Mononuclear cell (primary cell): ENCODE measurements at regions not wholly inside any gene's neighbourhood (a gene's known extent, or its start where the extent isn't known, plus 50 kb on each side); places are given as distances from the start of the nearest gene placed in this dataset.

Experiments used
- H3K27me3 ChIP-seq: 2 replicates; pipeline ENCODE4 v1.6.0; 2011; ENCODE audit warnings: low read length, control low read depth; ENCODE audit not compliant: insufficient read depth
- H3K4me1 ChIP-seq: 2 replicates; pipeline ENCODE4 v1.5.1; 2011; ENCODE audit warnings: mild to moderate bottlenecking, low read length, control low read depth; ENCODE audit not compliant: insufficient read depth
- H3K4me3 ChIP-seq: 2 replicates; pipeline ENCODE4 v1.5.1; 2011; ENCODE audit warnings: mild to moderate bottlenecking, low read length, moderate library complexity
- H3K9me3 ChIP-seq: 2 replicates; pipeline ENCODE4 v1.5.1; 2011; ENCODE audit warnings: low read depth, mild to moderate bottlenecking, control low read depth, low read length

- H3K9me3 ChIP-seq: no peaks in the 10 kb centered on the region
- no peak overlapping the region for H3K4me3 ChIP-seq
- peaks cover 36% of the 10 kb centered on the region for H3K4me1 ChIP-seq
- H3K27me3 ChIP-seq: peaks cover 15% of the 10 kb centered on the region
These were observed 96.2 kb upstream of the SIRPA start for GRCh38 chr20:1798982-1799381.

GRCh38 chr20:1793821-1794220 lies 101.4 kb upstream of the SIRPA start:
- H3K4me1 ChIP-seq: no peaks in the 10 kb centered on the region
- H3K4me3 ChIP-seq: no peak overlapping the region
- peaks cover 35% of the 10 kb centered on the region for H3K27me3 ChIP-seq
- no peaks in the 10 kb centered on the region for H3K9me3 ChIP-seq

- Histone ChIP-seq H3K9me3 (no peaks in the 10 kb centered on the region), H3K4me3 (no peak overlapping the region), H3K4me1 (no peaks in the 10 kb centered on the region), H3K27me3 (peaks cover 47% of the 10 kb centered on the region)
These were observed 102.9 kb upstream of the SIRPA start for GRCh38 chr20:1792274-1792673.

GRCh38 chr20:1790386-1790785 lies 104.8 kb upstream of the SIRPA start:
- H3K4me1 ChIP-seq: peaks cover 11% of the 10 kb centered on the region
- H3K27me3 ChIP-seq: peaks cover 57% of the 10 kb centered on the region

GRCh38 chr20:1788044-1788443 lies 107.2 kb upstream of the SIRPA start:
- H3K9me3 ChIP-seq: no peaks in the 10 kb centered on the region
- peaks cover 16% of the 10 kb centered on the region for H3K4me1 ChIP-seq
- peaks cover 47% of the 10 kb centered on the region for H3K27me3 ChIP-seq
- no peak overlapping the region for H3K4me3 ChIP-seq

More at GRCh38 chr20:1790386-1790785, 104.8 kb upstream of the SIRPA start:
- Histone ChIP-seq H3K9me3 (no peaks in the 10 kb centered on the region), H3K4me3 (no peak overlapping the region)

GRCh38 chr20:1786486-1786885 lies 108.7 kb upstream of the SIRPA start:
- Histone ChIP-seq H3K4me1 (peaks cover 16% of the 10 kb centered on the region), H3K4me3 (no peak overlapping the region), H3K9me3 (no peaks in the 10 kb centered on the region), H3K27me3 (peaks cover 42% of the 10 kb centered on the region)

GRCh38 chr20:1784586-1784985 lies 110.6 kb upstream of the SIRPA start:
- Histone ChIP-seq H3K27me3 (peaks cover 34% of the 10 kb centered on the region), H3K4me3 (no peak overlapping the region), H3K9me3 (no peaks in the 10 kb centered on the region), H3K4me1 (peaks cover 16% of the 10 kb centered on the region)

- Histone ChIP-seq H3K4me3 (no peak overlapping the region), H3K4me1 (peaks cover 16% of the 10 kb centered on the region), H3K27me3 (peaks cover 28% of the 10 kb centered on the region)
These were observed 112.0 kb upstream of the SIRPA start for GRCh38 chr20:1783245-1783644.

GRCh38 chr20:1782181-1782580 lies 113.0 kb upstream of the SIRPA start:
- H3K27me3 ChIP-seq: peaks cover 18% of the 10 kb centered on the region
- no peaks in the 10 kb centered on the region for H3K9me3 ChIP-seq
- no peak overlapping the region for H3K4me3 ChIP-seq
- peaks cover 19% of the 10 kb centered on the region for H3K4me1 ChIP-seq

More at GRCh38 chr20:1783245-1783644, 112.0 kb upstream of the SIRPA start:
- H3K9me3 ChIP-seq: no peaks in the 10 kb centered on the region

- no peaks in the 10 kb centered on the region for H3K9me3 ChIP-seq
- peaks cover 3% of the 10 kb centered on the region for H3K27me3 ChIP-seq
- no peak overlapping the region for H3K4me3 ChIP-seq
- H3K4me1 ChIP-seq: peaks cover 17% of the 10 kb centered on the region
These were observed 115.6 kb upstream of the SIRPA start for GRCh38 chr20:1779567-1779966.

GRCh38 chr20:1778338-1778737 lies 116.9 kb upstream of the SIRPA start:
- peaks cover 3% of the 10 kb centered on the region for H3K27me3 ChIP-seq
- H3K9me3 ChIP-seq: no peaks in the 10 kb centered on the region
- peaks cover 13% of the 10 kb centered on the region for H3K4me1 ChIP-seq
- H3K4me3 ChIP-seq: no peak overlapping the region

- Histone ChIP-seq H3K27me3 (peaks cover 3% of the 10 kb centered on the region), H3K4me3 (peak overlapping the region; percentile 51), H3K4me1 (peaks cover 13% of the 10 kb centered on the region), H3K9me3 (no peaks in the 10 kb centered on the region)
These were observed 117.8 kb upstream of the SIRPA start for GRCh38 chr20:1777476-1777820.

GRCh38 chr20:1776681-1777475 lies 118.3 kb upstream of the SIRPA start:
- peaks cover 3% of the 10 kb centered on the region for H3K27me3 ChIP-seq
- H3K9me3 ChIP-seq: no peaks in the 10 kb centered on the region
- H3K4me3 ChIP-seq: peak overlapping the region; percentile 51
- peaks cover 13% of the 10 kb centered on the region for H3K4me1 ChIP-seq

- Histone ChIP-seq H3K4me3 (no peak overlapping the region), H3K4me1 (peaks cover 13% of the 10 kb centered on the region), H3K27me3 (peaks cover 2% of the 10 kb centered on the region), H3K9me3 (no peaks in the 10 kb centered on the region)
These were observed 117.5 kb upstream of the SIRPG start for GRCh38 chr20:1775117-1775516.

GRCh38 chr20:1774479-1774878 lies 116.9 kb upstream of the SIRPG start:
- H3K9me3 ChIP-seq: no peaks in the 10 kb centered on the region
- no peaks in the 10 kb centered on the region for H3K27me3 ChIP-seq
- peaks cover 13% of the 10 kb centered on the region for H3K4me1 ChIP-seq
- H3K4me3 ChIP-seq: no peak overlapping the region

GRCh38 chr20:1773816-1774215 lies 116.2 kb upstream of the SIRPG start:
- H3K9me3 ChIP-seq: no peaks in the 10 kb centered on the region
- no peaks in the 10 kb centered on the region for H3K27me3 ChIP-seq
- peaks cover 13% of the 10 kb centered on the region for H3K4me1 ChIP-seq
- H3K4me3 ChIP-seq: no peak overlapping the region
